Activated CD8-positive, alpha-beta memory T cell treated with anti-CD3 and anti-CD28 coated beads, Interleukin-2, amount 10 ng/mL, durations not matched to agents 7 days and 5 days (primary cell): ENCODE measurements at regions not wholly inside any gene's neighbourhood (a gene's known extent, or its start where the extent isn't known, plus 50 kb on each side); places are given as distances from the start of the nearest gene placed in this dataset.
"Not testable (repeated sequence)": the region's sequence is repeated elsewhere in the genome, so short reads cannot be mapped to it uniquely, and the experiment has no call there.

Experiments used
- ATAC-seq: fragments of 150-1000 bp; cut with Tn5 transposase; one replicate; pipeline ENCODE4 v1.10.0; 2021; ENCODE audit warnings: moderate library complexity
- CTCF ChIA-PET: fragments of 350-600 bp; sonication (Branson Sonifier 250); formaldehyde crosslinking; loops from one replicate; lab custom pipeline; 2021; ENCODE audit warnings: antibody characterized with exemption; lab: Charles Lee
- DNase-seq: peaks from one replicate; pipeline ENCODE4 v3.0.0-alpha.2; 2020
- H3K27ac Mint-ChIP-seq: one replicate; pipeline ENCODE4 v1.8.0; 2021; ENCODE audit warnings: mild to moderate bottlenecking, mixed read lengths
- H3K27me3 Mint-ChIP-seq: one replicate; pipeline ENCODE4 v1.8.0; 2021; ENCODE audit warnings: mixed read lengths
- H3K36me3 Mint-ChIP-seq: one replicate; pipeline ENCODE4 v1.8.0; 2021; ENCODE audit warnings: mild to moderate bottlenecking, mixed read lengths
- H3K4me1 Mint-ChIP-seq: one replicate; pipeline ENCODE4 v1.8.0; 2021; ENCODE audit warnings: mixed read lengths
- H3K4me3 Mint-ChIP-seq: one replicate; pipeline ENCODE4 v1.8.0; 2021; ENCODE audit warnings: mild to moderate bottlenecking, moderate library complexity, mixed read lengths
- H3K9me3 Mint-ChIP-seq: one replicate; pipeline ENCODE4 v1.8.0; 2022; ENCODE audit warnings: low read depth, mixed read lengths

- ATAC-seq, result no peak
- Mint-ChIP-seq H3K36me3 (no peaks in the 10 kb centered on the region), H3K4me3 (no peak overlapping the region), H3K9me3 (no peaks in the 10 kb centered on the region), H3K27ac (no peak overlapping the region), H3K27me3 (peaks cover 6% of the 10 kb centered on the region), H3K4me1 (no peaks in the 10 kb centered on the region)
- DNase-seq, result no peak
- CTCF ChIA-PET, result no interaction called here
Observed at GRCh38 chr17:33905338-33905800, 349.7 kb upstream of the CCL2 start.

GRCh38 chr17:33908363-33909064, 346.6 kb upstream of the CCL2 start:
- no peaks in the 10 kb centered on the region for H3K9me3 Mint-ChIP-seq
- H3K4me3 Mint-ChIP-seq, result no peak overlapping the region
- CTCF ChIA-PET, result no interaction called here
- H3K4me1 Mint-ChIP-seq, result no peaks in the 10 kb centered on the region
- H3K27me3 Mint-ChIP-seq, result peaks cover 3% of the 10 kb centered on the region
- DNase-seq, result no peak
- no peaks in the 10 kb centered on the region for H3K36me3 Mint-ChIP-seq
- no peak overlapping the region for H3K27ac Mint-ChIP-seq
- ATAC-seq, result no peak

GRCh38 chr17:33910200-33910857, 344.8 kb upstream of the CCL2 start:
- Mint-ChIP-seq H3K4me1 (no peaks in the 10 kb centered on the region), H3K4me3 (no peak overlapping the region), H3K27me3 (peaks cover 3% of the 10 kb centered on the region), H3K9me3 (no peaks in the 10 kb centered on the region), H3K27ac (no peak overlapping the region), H3K36me3 (no peaks in the 10 kb centered on the region)
- ATAC-seq (no peak), DNase-seq (no peak)
- CTCF ChIA-PET, result no interaction called here

- DNase-seq (no peak), ATAC-seq (no peak)
- Mint-ChIP-seq H3K4me1 (no peaks in the 10 kb centered on the region), H3K36me3 (no peaks in the 10 kb centered on the region), H3K4me3 (no peak overlapping the region), H3K27me3 (peaks cover 7% of the 10 kb centered on the region), H3K9me3 (no peaks in the 10 kb centered on the region), H3K27ac (no peak overlapping the region)
- CTCF ChIA-PET, result no interaction called here
Observed at GRCh38 chr17:33914125-33914524, 341.0 kb upstream of the CCL2 start.

GRCh38 chr17:33922971-33923370, 332.1 kb upstream of the CCL2 start:
- Mint-ChIP-seq H3K27me3 (peaks cover 19% of the 10 kb centered on the region), H3K36me3 (no peaks in the 10 kb centered on the region), H3K27ac (no peak overlapping the region), H3K9me3 (no peaks in the 10 kb centered on the region), H3K4me1 (no peaks in the 10 kb centered on the region), H3K4me3 (no peak overlapping the region)
- no peak for DNase-seq
- CTCF ChIA-PET, result no interaction called here
- ATAC-seq, result no peak

- CTCF ChIA-PET, result no interaction called here
- H3K4me1 Mint-ChIP-seq, result no peaks in the 10 kb centered on the region
- H3K27ac Mint-ChIP-seq, result no peak overlapping the region
- no peak for DNase-seq
- peaks cover 14% of the 10 kb centered on the region for H3K27me3 Mint-ChIP-seq
- no peaks in the 10 kb centered on the region for H3K9me3 Mint-ChIP-seq
- no peak overlapping the region for H3K4me3 Mint-ChIP-seq
- ATAC-seq, result no peak
- H3K36me3 Mint-ChIP-seq, result no peaks in the 10 kb centered on the region
Observed at GRCh38 chr17:33924104-33924503, 331.0 kb upstream of the CCL2 start.

- H3K27ac Mint-ChIP-seq, result no peak overlapping the region
- no peaks in the 10 kb centered on the region for H3K9me3 Mint-ChIP-seq
- CTCF ChIA-PET, result no interaction called here
- H3K27me3 Mint-ChIP-seq, result peaks cover 7% of the 10 kb centered on the region
- H3K4me1 Mint-ChIP-seq, result no peaks in the 10 kb centered on the region
- no peak for DNase-seq
- no peak for ATAC-seq
- H3K4me3 Mint-ChIP-seq, result no peak overlapping the region
- H3K36me3 Mint-ChIP-seq, result no peaks in the 10 kb centered on the region
Observed at GRCh38 chr17:33925649-33926048, 329.4 kb upstream of the CCL2 start.

GRCh38 chr17:33927732-33928133, 327.4 kb upstream of the CCL2 start:
- Mint-ChIP-seq H3K4me1 (no peaks in the 10 kb centered on the region), H3K9me3 (no peaks in the 10 kb centered on the region), H3K27ac (no peak overlapping the region), H3K27me3 (no peaks in the 10 kb centered on the region), H3K4me3 (no peak overlapping the region), H3K36me3 (no peaks in the 10 kb centered on the region)
- DNase-seq (no peak), ATAC-seq (no peak)
- CTCF ChIA-PET, result interaction anchor here (0.7 to 1.2 kb wide), 2 partner anchors 149 to 219 kb away, joined by 3 to 5 read pairs; no protein-coding TSS in a partner anchor

- Mint-ChIP-seq H3K27ac (no peak overlapping the region), H3K36me3 (no peaks in the 10 kb centered on the region), H3K4me3 (no peak overlapping the region), H3K27me3 (no peaks in the 10 kb centered on the region), H3K4me1 (no peaks in the 10 kb centered on the region), H3K9me3 (no peaks in the 10 kb centered on the region)
- DNase-seq (no peak), ATAC-seq (no peak)
- CTCF ChIA-PET, result no interaction called here
Observed at GRCh38 chr17:33929181-33929724, 325.8 kb upstream of the CCL2 start.

GRCh38 chr17:33931148-33931814, 323.8 kb upstream of the CCL2 start:
- H3K9me3 Mint-ChIP-seq, H3K27me3 Mint-ChIP-seq, H3K4me1 Mint-ChIP-seq, DNase-seq, H3K4me3 Mint-ChIP-seq, H3K27ac Mint-ChIP-seq, ATAC-seq, H3K36me3 Mint-ChIP-seq, CTCF ChIA-PET: not testable (repeated sequence)

- no peak for ATAC-seq
- Mint-ChIP-seq H3K27ac (no peak overlapping the region), H3K27me3 (peaks cover 5% of the 10 kb centered on the region), H3K36me3 (no peaks in the 10 kb centered on the region), H3K9me3 (no peaks in the 10 kb centered on the region), H3K4me1 (no peaks in the 10 kb centered on the region), H3K4me3 (no peak overlapping the region)
- no peak for DNase-seq
- CTCF ChIA-PET, result no interaction called here
Observed at GRCh38 chr17:33932996-33933395, 322.1 kb upstream of the CCL2 start.

GRCh38 chr17:33933576-33933975, 321.5 kb upstream of the CCL2 start:
- no peaks in the 10 kb centered on the region for H3K9me3 Mint-ChIP-seq
- DNase-seq, result no peak
- no peak overlapping the region for H3K4me3 Mint-ChIP-seq
- CTCF ChIA-PET, result no interaction called here
- no peaks in the 10 kb centered on the region for H3K36me3 Mint-ChIP-seq
- ATAC-seq, result no peak
- no peak overlapping the region for H3K27ac Mint-ChIP-seq
- no peaks in the 10 kb centered on the region for H3K4me1 Mint-ChIP-seq
- peaks cover 8% of the 10 kb centered on the region for H3K27me3 Mint-ChIP-seq

GRCh38 chr17:33934696-33935095, 320.4 kb upstream of the CCL2 start:
- no peak for ATAC-seq
- H3K27ac Mint-ChIP-seq, result no peak overlapping the region
- no peaks in the 10 kb centered on the region for H3K4me1 Mint-ChIP-seq
- no peak overlapping the region for H3K4me3 Mint-ChIP-seq
- no peak for DNase-seq
- no peaks in the 10 kb centered on the region for H3K9me3 Mint-ChIP-seq
- CTCF ChIA-PET, result no interaction called here
- H3K36me3 Mint-ChIP-seq, result no peaks in the 10 kb centered on the region
- peaks cover 8% of the 10 kb centered on the region for H3K27me3 Mint-ChIP-seq

GRCh38 chr17:33935822-33936221, 319.3 kb upstream of the CCL2 start:
- CTCF ChIA-PET, result no interaction called here
- H3K27ac Mint-ChIP-seq, result no peak overlapping the region
- ATAC-seq, result no peak

More at GRCh38 chr17:33935822-33936221, 319.3 kb upstream of the CCL2 start:
- Mint-ChIP-seq H3K9me3 (no peaks in the 10 kb centered on the region), H3K36me3 (no peaks in the 10 kb centered on the region), H3K27me3 (peaks cover 8% of the 10 kb centered on the region), H3K4me3 (no peak overlapping the region), H3K4me1 (no peaks in the 10 kb centered on the region)
- no peak for DNase-seq
